Activated CD8-positive, alpha-beta memory T cell treated with anti-CD3 and anti-CD28 coated beads, Interleukin-2, amount 50 U/mL, for 1 hour (primary cell): ENCODE measurements at regions not wholly inside any gene's neighbourhood (a gene's known extent, or its start where the extent isn't known, plus 50 kb on each side); places are given as distances from the start of the nearest gene placed in this dataset.

ENCODE experiments used
- DNase-seq: peaks from one replicate; pipeline ENCODE4 v3.0.0-alpha.2; 2020; ENCODE audit errors: extremely low read depth

DNA sequence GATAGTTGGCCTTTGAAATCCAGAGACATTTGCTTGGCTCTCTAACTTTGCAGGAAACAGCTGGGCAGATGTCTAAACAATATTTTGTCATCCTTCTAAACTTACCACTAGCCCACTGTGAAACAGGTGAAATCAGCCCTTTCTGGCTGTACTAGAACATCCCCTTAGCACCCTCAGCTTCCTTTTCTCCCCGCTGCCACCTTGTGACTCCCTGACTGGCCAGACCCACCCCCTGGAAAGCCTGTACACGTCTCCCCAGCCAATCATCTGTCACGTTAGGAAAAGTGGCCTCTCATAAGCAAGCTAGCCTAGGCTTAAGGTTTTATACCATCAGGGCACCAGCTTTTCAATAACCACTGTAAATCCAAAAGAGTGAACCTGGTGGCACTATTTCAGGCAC is 88.6 kb upstream of the E2F3 start:
- DNase-seq: no peak

DNA sequence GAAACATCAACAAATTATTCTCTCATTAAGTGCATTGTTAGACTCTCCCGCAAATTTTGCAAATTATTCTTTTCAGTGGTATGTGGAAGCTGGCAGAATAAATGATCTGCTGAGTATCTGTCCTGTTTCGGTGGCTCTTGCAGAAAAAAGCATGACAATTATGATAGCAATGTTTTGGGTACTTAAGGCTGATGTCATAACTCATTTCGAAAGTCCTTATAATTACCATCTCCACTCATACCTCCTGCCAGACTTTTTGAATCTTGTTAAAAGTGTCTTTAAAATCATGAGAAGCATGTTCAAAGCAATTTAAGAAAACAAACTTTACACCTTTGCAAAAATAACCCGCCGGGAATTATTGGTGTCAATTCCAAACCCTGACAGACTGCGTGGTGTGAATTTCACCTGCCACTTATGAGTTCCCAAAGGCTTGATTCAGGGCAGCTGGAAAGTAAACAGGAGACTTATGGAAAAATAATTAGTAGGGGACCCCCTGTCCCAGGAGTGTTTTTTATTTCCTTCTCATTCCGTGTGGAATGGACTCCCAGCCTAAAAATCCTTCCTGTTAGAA is 87.6 kb upstream of the E2F3 start:
- no peak for DNase-seq

DNA sequence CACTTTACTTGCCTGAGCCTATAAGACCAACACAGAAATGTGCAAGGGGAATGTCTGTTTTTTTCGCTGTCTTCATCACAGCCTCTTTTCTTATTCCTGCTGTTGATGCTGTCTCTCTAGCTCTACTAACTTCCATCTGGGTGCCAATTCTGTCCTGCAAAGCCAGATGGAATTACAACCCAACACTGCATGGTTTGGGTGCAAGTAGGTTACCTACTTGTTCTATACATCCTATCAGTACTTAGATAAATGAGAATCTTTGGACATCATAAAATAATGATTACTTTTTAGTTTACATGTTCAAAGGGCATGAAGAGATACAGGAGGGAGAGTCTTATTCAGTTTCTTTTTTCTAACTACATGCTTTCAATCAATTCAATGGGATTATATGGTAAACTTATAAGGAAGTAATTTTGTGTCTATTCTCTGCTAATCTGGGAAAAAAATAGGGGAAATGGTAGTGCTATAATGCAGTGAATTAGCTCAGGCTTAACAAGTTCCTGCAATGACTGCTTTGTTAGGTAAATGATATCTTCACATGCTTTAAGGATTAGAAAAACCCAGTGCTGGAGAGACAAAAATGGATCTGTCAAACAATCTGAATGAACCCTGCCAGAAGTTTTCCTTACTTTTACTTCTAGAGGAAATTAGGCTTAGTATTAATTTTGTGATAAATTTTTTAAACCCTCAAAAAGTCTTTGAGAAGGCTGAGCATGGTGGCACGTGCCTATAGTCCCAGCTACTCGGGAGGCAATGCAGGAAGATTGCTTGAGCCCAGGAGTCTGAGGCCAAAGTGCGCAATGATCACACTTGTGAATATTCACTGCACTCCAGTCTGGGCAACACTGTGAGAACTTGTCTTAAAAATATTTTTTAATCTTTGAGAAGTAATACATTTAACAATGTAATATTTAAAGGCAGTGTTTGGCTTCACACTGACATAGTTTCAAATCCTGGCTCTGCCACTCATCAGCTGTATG is 86.5 kb upstream of the E2F3 start:
- no peak for DNase-seq

DNA sequence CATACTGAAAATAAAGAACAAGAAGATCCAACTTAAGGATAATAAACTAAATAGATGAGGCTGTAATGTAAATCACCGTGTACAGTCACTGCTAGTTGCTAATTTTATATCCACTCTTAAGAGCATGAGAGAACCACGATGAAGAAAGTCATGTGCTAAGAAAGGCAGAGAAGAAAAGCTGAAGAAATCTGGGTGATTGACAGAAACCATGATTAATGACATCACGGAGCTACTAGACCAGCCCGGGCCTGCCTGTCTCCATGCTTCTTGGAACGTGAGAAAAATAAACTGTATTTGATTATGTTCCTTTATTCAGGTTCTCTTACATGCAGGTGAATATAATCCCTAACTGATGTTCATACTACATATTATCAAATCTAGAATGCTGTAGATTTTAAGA is 84.2 kb upstream of the E2F3 start:
- DNase-seq: no peak

DNA sequence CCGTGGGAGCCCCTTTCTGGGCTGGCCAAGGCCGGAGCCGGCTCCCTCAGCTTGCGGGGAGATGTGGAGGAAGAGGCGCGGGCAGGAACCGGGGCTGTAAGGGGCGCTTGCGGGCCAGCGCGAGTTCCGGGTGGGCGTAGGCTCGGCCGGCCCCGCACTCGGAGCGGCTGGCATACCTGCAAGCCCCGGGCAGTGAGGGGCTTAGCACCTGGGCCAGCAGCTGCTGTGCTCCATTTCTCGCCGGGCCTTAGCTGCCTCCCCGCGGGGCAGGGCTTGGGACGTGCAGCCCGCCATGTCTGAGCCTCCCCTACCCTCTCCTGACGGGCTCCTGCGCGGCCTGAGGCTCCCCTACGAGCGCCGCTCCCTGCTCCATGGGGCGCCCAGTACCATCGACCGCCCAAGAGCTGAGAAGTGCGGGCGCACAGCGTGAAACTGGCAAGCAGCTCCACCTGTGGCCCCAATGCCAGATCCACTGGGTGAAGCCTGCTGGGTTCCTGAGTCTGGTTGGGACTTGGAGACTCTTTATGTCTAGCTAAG is 82.8 kb upstream of the E2F3 start:
- DNase-seq: no peak

DNA sequence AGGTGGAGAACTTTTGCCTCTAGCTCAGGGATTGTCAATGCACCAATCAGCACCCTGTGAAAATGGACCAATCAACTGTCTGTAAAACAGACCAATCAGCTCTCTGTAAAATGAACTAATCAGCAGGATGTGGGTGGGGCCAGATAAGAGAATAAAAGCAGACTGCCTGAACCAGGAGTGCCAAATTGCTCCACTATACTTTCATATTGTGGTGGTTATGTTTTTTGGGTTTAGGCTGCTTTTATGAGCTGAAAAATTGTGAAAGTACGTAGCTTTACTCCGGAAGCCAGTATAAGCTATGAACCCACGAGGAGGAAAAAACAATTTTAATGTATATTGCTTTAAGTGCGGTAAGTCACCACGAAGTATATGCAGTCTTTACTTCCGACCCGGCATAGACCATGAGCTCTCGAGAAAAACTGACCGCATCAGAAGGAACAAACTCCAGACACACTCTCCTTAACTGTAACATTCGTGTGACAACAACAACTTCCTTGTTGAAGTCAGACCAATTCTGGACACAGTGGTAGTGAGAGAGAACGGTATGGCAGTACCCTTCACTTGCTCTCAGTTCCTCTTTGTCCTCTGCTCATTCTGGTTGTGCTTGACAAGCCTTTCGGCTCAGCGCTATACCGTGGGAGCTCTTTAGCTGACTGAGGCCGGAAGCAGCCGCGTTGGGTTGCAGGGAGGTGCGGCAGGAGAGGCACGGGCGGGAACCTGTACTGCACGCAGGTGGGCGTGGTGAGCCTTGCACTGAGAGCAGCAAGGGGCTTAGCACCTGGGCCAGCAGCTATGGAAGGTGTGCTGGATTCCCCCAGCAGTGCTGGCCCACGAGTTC is 81.9 kb upstream of the E2F3 start:
- DNase-seq: peak; percentile 25

DNA sequence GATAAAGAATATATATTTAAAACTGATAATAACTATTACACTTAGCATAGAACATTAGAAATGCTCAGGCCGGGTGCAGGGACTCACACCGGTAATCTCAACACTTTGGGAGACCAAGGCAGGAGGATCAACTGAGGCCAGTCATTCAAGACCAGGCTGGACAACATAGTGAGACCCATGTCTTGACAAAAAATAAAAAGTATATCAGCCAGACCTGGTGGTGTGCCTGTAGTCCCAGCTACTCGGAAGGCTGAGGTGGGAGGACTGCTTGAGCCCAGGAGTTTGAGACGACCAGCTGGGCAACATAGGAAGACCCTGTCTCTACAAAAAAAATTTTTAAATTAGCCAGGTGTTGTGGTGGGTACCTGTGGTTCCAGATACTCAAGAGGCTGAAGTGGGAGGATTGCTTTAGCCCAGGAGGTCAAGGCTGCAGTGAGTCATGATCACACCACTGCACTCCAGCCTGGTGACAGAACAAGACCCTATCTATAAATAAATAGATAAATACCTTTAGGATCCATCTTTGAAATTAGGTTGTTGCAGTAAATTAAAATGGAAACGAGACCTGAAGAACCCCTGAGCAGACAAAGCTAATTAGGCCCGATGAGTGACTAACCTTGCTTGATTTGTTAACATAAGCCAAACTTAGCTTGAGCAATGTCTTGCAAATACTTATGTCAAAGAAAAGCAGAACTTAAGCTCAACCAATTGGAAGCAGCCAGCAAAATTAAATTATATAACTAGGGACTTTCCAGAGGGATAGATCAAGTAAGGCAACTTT is 75.8 kb upstream of the E2F3 start:
- DNase-seq: no peak

DNA sequence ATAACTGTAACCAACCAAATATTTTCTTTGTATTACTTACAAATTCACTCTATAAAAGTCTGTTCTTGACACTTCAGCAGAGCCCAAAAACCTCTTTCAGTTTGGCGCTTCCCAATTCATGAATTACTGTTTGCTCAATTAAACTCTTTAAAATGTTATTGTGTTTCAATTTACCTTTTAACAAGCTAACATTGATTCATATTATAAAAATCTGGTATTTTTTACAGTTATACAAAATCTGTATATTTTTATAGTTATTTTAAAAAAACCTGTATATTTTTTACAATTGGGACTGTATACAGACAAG is 75.3 kb upstream of the E2F3 start:
- no peak for DNase-seq

DNA sequence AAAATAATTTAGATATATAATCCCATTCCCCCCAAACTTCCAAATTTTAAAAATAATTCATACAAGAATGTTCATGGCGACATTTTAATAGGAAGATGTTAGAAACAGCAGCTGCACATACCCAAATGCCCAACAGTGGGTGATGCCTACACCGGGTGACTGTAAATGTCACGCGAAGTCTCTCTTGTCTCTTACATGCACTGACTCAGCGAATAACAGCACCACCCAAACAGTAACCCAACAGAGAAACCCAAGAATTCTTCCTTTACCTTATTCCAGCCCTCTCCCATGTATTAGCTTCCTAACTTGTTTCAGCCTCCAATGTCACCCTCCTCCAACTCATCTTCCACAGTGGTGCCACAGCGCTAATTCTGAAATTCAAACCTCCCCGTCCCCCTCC is 74.5 kb upstream of the E2F3 start:
- DNase-seq: no peak

DNA sequence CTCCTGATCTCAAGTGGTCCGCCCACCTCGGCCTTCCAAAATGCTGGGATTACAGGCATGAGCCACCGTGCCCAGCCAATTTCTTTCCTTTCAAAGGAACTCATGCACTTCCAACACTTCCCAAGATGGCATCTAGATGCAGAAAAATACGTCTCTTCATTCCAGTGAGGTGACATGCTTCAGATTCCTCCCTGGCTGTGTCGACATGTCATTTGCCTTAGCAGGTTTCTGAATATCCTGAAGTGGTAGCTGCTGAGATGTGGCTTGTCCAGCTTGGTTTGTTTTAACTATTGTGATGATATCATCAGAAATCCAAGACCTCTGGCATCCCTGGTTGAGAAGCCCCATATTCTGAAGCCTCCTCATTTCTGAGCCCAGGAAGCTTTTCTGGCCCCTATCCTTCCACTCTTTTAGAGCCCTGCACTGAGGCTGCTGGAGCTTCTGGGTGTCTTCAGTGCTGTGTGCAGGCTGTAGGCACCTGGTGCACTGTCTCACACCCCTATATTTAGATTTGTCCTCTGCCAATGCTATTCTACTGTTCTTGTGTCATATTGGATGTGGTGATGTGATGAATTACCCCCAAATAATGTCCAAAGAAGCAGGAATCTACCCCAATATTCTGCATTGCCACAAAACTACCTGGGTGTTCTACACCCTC is 73.3 kb upstream of the E2F3 start:
- DNase-seq: no peak

DNA sequence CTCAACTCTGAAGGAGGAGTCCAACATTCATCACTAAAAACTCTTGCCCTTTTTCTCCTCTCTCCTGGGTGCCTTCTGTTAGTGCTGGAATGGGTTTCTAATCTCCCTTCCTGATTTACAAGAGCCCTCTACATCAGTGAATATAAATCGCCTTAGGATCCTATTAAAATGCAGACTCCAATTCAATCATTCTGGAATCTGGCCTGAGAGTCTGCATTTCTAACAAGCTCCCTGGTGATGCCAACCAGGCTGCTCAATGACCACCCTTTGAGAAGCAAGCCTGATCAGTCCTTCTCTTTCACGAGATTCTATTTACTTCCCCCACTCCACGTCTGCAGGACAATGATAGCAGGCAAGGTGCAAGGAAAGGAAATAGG is 72.8 kb upstream of the E2F3 start:
- no peak for DNase-seq

DNA sequence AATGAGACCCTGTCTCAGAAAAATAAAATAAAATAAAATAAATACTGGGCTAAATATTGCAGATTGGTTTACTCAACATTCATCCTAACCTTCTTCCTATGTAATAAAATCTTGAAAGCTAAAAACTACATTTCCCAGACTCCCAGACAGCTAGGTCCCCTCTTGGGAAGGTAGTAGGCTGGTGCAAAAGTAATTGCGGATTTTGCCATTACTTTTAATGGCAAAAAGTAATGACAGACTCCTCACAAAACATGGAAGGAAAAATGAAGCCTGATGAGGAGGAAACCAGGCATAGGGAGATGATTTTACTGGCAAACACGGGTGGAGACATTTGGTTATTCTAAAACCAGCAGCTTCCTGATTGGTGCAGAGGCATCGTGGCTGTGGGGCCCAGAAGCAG is 70.6 kb upstream of the E2F3 start:
- DNase-seq: no peak

DNA sequence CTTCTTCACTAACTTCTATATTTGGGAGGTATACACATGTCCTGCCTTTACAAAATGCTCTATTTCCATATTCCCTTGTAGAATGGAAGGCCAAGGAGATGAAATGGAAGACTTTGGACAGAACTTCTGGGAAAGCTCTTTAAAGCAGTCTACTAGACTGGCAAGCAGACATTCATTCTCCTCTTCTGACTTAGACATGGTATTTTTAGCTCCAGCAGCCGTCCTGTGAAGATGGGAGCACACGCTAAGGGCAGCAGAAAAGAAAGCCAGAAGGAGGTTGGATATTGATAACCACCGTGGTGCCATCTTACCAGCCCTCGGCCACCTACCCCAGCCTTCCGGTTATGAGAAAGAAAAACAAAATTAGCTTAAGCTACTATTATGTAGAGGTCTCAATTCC is 70.1 kb upstream of the E2F3 start:
- no peak for DNase-seq

DNA sequence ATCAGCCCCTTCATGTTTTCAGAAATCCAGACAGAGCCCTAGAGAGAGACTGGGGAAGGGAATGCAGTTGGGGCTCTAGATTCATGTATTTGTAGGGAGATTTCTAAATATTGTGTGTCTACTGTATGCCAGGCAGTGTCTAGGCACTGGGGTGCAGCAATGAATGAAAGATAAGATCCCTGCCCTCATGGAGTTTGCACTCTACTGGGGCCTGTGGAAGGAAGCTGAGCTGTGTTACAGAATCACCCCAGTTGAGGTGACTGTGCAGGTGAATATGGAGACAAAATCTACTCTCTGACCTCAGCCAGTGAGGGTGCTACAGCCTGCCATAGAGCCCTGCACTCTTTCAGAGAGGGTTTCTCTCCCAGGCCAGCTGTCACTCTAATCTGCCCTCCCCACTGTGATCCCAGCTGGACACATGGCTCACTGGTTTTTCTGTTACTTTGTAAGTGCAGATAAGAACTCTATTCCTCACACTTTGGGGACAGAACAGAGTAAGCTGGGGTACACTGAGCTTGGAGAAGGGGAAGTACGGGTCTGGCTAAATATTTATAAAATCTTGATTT is 69.2 kb upstream of the E2F3 start:
- no peak for DNase-seq

DNA sequence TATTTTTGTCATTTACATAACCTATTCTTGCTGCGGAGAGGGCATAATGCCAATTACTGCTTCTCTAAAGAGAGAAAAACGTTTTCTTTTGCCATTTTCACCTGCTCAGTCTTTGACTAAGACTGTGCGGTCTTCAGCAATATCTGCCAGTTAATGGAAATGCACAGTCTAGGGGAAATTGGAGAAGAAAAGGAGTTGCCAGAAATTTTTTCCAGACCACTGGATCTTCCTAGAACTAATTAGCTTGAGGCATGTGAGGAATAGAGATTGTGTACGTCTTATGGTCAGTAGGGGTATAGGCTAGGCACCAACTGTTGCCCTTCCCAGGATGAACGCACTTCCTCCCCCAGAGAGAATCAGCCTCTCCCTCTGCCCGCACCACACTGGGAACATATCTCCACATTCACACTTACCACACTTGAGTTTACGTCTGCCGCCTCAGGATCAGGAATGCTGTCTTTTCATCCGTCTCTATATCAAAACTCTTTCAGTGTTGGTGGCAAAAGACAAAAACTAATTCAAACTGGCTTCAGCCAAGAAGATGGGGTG is 67.9 kb upstream of the E2F3 start:
- no peak for DNase-seq

DNA sequence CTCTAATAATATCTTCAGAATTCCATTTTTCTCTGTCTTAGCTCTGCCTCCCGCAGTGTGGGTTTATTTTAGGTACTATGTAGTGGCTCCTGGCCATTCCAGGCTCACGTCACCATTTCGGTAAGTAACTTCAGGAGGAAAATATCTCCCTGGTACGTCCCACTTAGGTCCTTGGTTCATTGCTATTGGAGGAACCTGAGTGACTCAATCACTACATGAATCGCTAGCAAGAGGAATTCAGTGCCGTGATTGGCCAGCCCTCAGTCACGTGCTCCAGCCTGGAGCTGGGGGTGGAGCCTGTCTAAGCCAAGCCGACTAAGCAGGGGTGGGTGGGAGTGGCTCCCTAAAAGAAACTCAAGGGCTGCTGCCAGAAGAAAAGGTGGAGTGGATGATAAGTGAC is 67.3 kb upstream of the E2F3 start:
- DNase-seq: no peak

DNA sequence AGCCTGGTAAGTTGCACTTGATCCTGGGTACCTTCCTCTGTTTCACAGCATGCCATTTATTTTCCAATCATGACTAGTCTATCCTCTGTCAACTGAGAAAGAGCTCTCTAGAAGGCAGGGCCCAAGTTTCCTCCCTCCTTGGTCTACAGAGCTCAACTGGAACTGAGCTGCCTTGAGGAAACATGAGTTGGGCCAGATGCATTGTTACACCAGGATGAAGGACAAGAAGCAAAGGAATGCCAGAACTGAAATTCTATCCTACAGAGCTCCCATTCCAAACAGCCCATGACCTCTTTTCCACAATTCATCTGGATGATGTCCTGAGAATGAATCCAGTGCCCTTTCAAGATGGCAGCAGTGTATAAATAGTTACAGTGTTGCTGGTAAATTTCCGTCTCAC is 66.7 kb upstream of the E2F3 start:
- no peak for DNase-seq

DNA sequence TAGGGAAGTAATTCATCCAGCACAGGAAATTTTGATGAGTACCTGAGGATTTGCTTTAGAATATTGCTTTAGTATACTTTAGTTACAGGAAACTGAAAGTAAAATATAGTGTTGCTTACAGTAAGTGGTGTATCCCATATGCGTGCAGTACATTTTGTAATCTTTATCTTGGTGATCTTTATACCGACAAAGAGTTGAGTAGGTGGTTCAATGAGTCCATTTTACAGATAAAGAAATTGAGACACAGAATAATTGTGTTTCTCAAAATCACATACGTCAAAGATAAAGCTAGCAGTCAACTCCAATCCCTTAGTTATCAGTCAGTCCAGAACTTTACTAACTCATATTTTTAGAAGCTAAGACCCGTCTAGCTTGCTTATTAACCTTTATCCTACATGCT is 65.8 kb upstream of the E2F3 start:
- no peak for DNase-seq

DNA sequence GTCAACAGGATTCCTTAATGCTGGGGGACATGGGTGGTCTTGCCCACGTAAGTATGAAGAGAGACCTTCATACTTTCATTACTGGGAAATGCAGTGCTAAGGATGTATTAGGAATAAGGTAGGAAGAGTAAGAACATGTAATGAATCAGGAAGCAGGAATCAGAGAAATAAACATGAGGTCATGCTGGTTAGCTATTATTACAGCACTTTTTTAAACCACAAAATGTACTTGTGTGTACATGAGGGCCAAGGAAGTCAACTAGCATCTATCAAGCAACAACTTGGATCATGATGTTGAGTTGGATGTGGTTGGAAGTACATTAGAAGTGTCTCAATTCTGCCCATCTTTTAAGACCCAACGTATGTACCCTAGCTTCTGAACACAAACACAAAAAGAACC is 63.5 kb upstream of the E2F3 start:
- no peak for DNase-seq

DNA sequence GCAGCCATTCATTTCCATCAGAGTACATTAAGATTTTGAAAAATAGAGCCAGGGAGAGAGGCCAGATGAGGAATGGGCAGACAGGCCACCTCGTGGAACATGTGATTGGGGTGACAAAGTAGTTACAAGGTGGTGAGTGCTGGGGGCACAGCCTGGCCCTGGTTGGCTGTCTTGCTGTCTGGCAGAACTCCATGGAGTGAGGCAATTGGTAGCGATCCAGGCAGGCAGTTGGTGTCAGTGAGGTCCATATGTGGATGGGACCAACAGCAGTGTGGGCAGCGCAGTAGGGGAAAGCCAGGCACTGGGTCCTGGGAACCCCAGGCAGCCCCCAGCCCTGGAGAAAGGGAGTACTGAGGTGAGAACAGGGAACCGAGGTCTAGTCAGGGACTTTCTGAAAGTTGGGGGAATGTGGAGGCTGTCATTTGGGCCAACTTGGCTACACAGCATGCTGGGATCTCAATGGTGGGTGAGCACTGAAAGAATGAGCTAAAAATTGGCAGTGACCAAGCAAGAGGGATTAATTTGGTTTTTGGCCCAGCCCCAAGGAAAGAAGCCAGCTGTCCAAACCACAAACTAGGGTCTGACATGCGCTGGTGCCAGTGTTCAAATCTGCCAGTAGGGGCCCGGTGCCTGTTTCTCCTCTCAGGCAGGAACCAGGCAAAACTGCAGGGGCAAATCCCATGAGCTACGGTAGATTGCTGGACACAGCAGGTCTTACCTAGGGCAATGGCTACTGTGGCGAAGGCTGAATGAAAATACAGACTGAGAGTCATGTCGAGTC is 61.4 kb upstream of the E2F3 start:
- no peak for DNase-seq
